ENCODE measurements at regions not wholly inside any gene's neighbourhood (a gene's known extent, or its start where the extent isn't known, plus 50 kb on each side); places are given as distances from the start of the nearest gene placed in this dataset.

DNA sequence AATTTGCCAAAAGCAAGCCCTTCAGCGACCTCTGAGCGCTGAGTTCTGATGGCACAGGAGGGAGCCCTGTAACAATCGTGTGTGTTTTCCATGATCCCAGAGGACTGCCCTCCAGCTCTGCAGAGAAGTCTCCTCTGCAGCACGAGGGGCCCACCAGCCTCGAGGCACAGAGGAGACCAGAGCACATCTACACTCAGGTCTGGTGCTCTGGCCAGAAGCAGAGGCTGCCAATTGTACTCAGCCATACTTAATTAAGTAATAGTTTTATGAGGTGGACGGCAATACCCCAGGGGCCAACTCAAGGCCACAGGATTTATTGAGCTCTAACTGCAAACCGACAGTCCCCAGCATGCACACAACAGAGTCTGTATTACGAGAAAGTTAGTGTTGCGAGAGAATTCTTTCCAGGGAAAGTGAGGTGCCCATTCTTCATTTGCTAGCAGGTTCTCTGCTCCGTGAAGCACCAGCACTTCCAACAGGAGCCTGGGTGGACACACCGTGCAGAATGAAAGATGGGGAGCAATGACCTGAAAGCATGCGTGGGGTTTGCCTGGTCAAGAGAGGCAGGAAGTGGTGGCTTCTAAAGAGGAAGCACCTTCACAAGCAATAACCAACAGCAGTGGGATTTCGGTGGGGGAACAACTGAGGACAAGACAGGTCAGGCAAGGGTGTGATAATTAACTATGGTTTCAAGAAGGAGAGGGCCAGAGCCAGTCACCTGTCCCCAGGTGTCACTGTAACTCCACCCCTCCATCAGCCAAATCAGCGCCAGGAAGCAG is 92.8 kb upstream of the FOXC1 start:
- no peak for DNase-seq

DNA sequence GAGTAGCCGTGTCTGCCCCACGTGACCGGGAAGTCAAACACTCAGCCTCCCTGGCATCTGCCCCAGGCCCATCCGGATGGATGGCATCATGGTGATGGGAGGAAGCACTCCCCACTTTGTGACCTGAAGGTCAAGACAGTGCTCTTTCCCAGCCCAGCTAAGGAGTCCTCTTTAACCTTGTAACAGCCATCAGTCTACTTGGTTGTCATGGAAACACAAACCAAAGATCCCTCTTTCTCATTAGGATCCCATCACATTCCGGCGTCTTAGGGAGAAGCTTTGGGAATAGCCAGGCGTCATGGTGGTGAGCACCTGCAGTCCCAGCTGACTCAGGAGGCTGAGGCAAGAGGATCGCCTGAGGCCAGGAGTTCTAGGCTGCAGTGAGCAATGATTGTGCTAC is 90.9 kb upstream of the FOXC1 start:
- no peak for DNase-seq

DNA sequence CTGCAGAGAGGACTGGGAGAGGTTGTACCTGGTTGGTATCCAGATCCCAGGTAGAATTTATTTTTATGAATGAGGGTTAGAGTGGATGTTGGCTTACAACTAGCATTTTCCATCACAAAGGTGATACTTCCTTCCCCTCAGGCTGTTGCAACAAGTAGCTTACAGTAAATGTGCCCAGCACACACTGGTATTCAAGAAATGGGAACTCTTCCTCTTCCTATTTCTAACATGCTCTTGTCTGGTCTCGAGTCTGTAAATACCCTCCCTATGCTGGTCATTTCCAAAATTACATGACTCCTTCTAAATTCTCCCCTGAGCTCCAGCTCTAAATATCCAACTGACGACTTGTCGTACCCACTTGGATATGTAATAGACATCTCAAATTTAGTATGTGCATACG is 90.1 kb upstream of the FOXC1 start:
- DNase-seq, result no peak

DNA sequence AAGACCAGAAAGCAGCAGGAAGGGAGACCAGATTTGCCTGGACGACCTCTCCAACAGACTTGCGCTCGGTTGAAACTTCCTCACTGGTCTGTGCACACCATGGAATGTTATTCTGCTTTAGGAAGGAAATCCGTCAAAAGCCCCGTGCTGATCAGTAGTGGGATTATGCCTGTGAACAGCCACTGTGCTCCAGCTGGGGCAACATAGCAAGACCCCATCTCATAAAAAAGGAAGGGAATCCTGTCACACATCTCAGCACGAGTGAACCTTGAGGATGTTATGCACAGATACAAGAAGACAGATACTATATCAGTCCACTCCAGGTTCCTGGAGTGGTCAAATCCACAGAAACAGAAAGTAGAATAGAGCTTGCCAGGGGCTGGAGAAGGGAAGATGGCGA is 86.9 kb upstream of the FOXC1 start:
- no peak for DNase-seq

DNA sequence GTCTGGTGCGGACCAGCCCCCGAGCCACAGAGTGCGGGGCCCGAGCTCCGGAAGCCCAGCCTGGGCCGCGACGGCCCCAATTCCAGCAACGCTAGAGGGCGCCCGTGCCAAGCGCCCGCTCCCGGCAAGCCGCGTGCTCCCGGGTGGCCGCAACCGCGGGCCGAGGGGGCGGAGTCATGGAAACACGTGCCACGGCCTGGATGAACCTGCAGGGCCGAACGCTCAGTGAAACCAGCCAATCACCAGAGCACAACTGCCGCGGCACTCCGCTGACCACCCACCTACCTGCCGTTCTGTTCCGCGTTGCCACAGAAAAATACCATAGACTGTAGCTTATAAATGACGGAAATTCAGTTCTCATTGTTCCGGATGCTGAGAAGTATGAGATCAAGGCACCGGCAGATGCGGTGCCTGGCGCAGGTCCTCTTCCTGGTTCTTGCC is 85.7 kb upstream of the FOXC1 start:
- DNase-seq, result no peak

DNA sequence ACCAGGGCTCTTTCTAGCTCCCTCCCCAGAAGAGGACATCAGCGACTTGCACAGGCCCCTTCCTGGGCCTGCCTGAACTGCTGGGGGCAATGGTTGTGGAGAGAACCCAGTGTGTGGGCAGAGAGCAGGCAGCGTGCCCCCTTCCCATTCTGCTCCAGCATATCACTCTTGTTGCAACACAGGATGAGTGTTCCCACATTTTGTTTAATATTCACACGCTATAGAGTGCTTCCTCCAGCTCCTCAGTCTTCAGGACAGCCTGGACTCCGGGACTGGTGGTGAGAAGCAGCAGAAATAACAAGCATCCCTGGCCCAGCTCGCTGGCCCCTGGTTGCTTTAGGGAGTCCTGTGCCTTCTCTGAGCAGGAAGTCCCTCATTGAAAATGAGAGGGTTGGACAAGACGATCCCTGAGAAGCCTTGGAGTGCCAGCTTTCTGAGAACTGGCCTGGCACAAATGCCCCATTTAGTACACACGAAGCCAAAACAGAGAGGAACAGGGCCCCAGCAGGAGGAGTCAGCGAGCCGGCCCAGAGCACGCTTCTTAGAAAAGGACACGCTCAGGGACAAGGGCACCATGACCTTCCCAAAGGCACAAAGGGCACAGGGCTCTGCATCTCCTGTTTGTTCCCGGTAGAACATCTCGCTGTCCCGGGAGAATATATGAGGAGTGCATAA is 84.2 kb upstream of the FOXC1 start:
- DNase-seq, result no peak

DNA sequence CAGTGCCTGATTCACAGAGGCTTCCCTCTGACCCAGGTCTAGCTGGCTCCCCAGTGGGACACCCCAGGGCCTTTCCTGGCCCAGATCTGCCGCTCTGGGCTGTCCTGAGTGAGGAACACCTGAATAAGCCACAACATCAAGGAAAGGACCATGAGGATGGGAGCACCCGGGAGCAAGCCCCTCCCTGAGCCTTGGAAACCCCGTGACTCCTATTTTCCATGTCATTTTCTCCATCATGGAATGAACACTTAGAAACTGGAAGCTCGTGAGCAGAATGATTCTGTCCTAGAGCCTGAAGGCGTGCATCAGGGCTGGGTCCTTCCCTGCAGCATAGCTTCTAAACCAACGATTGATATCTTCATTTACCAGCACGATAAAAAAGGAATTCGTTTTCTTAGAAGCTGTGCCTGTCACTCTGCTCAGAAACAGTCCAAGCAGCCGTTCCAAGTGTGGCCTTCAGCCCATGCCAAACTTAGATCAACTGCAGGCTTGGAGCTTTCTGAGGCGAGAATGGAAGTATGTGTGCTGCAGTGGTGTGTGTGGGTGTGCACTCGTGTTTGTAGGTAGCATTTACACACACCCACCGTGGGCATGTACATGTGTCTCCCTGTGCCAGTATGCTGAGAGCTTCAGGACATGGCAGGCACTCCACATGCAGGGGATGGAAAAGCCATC is 83.2 kb upstream of the FOXC1 start:
- DNase-seq, result no peak

DNA sequence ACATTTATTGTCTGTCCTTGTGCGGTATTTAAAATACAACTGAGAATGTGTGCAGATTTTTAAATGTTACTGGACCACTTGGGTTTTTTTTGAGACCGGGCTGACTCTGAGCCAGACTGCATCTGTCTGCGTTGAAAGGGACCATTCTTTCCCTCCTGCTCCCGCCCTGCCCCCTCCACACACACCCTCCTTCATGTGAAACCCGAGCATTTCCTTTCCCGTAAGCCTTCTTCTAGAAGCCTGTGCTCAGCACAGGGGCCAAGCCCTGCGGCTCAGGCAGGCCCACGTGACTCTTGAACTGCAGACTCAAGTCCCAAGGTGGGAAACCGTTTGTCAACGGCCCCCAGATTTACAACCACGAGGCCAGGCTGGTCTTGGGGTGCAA is 82.7 kb upstream of the FOXC1 start:
- DNase-seq, result no peak

DNA sequence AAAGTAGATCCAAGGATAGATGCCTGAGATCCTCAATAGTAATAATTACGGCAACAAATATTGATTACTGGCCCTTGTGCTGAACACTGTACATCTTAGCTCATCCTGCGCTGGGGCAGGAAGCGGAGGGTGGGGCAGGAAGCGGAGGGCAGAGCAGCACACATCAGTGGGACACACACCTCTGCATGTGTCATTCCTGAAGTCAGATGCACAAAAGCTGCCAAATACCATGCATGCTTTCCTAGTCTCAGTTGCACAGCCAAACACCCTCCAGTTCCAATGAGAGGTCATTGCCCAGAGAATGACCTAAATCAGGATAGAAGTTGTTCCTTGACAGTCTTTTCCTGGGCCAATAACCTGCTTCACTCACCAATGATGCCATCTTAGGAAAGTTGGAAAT is 74.4 kb upstream of the FOXC1 start:
- DNase-seq, result no peak

DNA sequence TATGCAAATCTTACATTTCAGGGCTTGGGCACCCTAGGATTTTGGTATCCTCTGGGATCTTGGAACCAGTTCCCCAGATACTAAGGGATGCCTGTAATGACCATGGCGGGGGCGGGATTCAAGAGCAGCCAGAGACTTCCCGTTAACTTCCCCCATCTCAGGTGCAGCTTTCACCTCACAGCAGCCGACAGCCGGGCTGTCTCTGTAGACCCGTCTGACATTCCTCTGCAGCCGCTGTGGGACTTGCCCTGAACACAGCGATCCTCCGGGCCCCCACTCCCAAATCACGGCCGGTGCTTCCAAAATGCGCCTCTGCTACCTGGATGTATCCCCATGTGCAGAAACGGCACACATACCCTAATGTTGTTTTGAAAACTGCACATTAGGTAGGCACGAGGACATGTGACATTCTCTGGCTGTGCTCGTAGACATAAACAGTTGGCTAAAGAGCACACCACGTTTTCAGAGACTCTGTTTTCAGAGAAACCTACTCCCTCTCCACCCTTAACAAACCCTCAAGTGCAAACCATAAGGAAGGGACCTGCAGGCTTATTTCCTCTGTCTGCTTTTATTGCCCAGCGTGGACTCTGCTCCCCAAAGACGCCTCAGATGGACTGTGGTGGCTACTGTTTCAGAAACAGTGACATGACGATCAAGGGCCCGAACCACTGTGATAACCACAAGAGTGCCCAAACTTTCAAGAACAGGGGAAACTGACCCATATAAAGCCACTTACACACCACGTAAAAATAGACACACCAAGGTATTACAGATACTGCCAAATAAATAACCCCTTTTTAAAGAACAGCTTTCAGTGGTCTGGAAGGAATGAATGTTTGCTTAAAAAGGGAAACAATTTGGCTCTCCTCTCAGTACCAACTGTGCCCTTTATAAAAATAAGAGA is 72.9 kb upstream of the FOXC1 start:
- DNase-seq, result no peak

DNA sequence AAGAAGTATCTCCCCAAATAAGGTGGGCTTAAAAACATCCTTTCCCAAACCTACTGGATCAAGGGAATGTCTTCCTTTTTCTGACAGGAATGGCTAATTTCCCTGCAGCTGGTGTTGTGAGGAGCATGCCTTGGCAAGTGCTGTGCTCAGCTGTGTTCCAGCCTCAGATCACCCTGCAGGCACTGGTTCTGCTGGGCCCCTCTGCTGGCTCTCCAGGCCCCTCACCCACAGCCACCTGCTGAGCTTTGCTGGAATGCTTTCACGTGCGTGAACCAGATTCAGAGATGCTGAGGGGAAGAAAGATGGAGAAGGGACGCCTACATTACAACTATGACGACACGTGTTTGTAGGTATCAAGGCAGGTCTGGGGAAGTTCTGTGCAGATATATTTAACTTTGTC is 71.3 kb upstream of the FOXC1 start:
- no peak for DNase-seq

DNA sequence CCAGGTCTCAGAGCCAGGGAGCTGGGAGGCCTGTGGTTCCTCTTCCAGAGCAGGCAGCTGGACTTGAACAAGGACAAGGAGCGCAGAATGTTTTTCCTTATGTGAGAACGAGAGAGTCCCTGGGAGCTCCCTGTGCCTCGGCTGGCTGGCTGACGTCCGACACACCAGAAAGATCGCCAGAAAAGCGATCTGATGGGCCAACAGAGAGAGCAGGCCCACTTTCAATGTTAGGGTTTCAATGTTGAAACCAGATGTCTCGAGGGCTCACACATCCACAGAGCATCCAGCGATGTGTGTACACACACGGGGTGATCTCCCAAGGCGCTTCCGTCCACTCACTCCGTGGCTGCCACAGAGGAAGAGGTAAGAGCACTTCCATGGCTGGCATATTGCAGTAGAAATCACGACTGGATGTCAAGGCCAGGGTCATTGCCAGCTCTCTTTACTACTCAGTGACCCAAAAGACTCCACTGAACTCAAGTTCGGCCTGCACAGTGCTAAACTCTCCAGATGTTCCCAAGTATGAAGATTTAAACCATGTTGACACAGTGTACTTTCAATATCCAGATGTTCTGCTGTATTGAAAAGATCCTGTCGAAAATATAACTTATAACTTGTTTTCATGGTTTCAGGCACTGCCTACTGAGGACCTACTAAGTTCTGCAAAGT is 70.8 kb upstream of the FOXC1 start:
- DNase-seq, result no peak

DNA sequence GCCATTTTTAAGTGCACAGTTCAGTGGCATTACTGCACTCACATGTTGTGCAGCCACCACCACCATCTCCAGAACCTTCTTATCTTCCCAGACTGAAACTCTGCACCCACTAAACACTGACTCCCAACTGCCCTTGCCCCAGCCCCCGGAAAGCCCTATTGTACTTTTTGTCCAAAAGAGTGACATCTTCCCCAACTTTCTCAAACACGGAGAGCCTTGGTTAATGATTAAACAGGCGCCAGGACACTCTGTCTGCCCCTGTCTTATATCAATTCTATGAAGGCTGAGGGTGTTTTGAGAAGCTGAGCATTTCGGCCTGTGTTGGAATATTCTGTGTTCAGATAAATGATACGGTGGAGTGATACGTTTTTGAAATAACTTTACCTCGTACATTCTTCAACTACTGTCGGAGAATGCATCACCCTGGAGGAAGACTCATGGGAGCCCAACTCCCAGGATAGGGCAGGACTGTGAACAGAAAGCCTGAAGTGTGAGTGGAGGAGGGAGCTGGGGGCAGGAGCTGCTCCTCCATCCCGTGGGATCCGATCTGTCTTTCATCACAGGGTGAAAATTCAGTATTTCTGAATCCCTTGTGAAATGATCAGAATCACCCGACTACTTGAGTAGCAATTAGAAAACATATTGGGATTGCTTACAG is 68.7 kb upstream of the FOXC1 start:
- DNase-seq, result no peak

DNA sequence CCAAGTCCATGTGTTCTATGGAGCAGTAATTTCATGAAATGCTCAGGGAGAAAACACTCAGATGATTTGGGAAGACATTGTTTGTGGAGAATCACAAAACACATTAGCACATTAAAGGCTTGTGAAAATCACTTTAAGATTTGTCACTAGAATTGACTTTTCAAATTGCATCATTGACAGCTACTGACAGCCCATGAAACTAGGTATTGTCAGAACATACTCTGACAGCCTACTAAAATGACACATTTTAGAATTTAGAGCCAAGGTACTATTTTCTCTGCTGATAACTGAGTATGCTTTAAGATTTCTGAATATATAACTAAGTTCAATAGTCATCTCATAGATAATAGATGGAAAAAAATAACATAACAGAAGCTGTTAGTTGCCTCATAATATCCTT is 67.4 kb upstream of the FOXC1 start:
- no peak for DNase-seq

DNA sequence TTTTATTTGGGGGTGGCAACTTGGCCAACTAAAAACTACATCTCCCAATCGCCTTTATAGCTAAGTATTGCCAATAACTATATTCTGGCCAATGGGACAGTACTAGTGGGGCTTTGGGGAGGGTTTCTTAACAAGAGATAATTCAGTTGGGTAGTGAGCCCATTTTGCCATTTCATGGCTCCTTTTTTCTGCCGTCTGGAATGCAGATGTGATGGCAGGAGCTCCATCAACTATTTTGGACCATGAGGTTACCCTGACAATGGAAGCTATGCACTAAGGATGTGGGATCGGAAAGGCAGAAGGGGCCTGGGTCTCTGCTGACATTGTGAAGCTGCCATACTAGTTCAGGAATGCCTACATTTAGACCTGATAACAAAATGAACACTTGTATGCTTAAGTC is 67.0 kb upstream of the FOXC1 start:
- no peak for DNase-seq

DNA sequence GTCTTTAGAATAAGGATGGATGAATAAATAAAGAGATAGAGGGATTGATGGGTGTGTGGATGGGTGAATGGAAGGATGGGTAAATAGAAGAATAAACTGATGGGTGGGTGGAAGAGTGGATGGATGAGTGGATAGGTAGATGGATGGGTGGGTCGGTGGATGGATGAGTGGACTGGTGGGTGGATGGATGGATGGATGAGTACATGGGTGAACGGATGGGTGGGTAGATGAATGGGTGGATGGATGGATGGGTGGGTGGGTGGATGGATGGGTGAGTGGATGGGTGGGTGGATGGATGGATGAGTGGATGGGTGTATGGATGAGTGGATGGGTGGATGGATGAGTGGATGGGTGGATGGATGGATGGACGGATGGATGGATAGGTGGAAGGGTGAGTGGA is 65.7 kb upstream of the FOXC1 start:
- DNase-seq, result no peak

DNA sequence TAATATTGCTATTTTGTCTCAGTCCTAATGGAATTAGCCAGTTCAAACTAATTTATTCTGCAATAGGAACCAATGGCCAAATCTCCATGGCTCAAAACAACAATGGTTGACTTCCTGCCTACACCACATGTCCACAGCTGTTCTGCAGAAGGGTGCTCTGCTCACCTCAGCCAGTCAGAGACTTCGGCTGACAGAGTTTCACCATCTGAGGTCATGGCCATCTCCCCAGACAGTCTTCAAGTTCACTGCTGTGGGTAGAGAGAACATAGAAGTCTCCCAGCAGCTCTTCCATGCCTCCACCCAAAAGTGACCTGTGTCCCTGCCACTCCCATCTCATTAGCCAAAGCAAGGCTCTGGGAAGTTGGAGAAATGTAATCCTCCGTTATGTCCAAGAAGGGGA is 65.1 kb upstream of the FOXC1 start:
- DNase-seq, result no peak

DNA sequence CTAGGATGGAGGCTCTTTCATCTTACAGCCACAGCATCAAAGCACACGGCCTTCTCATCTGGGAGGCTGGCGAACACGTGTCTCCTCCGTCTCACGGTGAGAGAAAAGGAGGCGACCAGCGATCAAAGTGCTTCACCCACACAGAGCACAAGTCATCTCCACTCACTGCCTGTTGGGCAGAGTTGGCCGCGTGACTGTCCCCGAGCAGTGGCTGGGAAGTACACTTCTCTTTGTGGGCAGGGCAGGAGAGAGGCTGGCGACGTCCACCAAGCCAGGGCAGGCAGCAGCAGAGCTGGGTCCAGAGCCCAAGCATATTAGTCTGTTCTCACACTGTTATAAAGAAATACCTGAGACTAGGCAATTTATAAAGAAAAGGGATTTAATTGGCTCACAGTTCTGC is 64.1 kb upstream of the FOXC1 start:
- no peak for DNase-seq

DNA sequence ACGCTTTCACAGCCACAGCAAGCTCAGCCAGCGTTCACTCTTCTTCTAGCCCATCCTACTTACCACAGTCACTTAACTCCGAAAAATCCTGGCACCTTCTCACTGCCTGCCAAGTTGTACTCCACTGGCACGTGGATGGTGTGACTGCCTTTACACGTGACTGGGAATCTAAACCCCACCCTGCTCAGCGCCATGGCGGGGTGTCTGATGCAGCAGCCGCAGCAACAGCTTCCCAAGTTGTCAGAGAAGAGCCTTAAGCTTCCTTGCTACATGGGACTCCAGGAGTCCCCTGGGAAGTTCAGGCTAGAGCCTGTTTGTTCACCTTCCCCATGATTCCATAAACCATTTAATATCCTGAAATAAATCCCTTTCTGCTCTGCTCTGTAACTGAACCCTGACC is 61.9 kb upstream of the FOXC1 start:
- no peak for DNase-seq

DNA sequence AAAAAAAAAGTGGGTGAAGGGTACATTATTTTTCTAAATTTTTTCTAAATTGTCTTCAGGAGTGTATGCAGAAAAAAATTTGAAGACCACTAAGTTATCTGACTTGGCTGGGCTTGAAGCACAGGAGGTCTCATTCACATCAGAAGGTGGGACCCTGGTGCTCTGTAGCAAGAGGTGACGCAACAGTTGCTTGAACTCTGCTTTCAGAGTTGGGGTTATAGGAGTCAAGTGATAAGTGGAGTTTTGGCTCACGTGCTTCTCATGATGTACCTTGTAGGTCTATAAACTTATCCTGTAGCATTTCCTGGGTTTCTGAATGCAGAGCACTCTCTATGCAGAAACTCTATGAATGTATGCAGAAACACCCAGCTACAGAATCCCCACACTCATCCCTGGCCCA is 58.5 kb upstream of the FOXC1 start:
- DNase-seq, result no peak

DNA sequence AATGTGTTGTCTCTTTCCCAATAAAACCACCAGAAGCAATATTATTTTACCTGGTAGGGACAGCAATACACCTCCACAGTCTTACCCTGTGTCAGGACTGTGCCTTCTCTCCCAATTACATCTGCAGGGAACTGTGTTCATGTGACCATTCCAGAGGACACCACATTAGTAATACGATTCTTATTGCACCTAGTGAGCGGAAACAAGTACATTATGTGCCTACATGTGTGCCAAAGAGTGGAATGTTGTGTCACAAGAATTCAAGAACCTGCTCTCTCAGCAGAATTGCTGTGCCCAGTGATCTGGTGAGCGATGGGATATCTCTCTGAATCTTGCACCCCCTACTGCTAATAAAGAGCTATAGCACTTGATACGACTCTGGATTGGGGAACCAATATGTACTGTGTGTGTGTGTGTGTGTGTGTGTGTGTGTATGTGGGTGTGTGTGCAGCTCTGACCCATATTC is 57.4 kb upstream of the FOXC1 start:
- no peak for DNase-seq

DNA sequence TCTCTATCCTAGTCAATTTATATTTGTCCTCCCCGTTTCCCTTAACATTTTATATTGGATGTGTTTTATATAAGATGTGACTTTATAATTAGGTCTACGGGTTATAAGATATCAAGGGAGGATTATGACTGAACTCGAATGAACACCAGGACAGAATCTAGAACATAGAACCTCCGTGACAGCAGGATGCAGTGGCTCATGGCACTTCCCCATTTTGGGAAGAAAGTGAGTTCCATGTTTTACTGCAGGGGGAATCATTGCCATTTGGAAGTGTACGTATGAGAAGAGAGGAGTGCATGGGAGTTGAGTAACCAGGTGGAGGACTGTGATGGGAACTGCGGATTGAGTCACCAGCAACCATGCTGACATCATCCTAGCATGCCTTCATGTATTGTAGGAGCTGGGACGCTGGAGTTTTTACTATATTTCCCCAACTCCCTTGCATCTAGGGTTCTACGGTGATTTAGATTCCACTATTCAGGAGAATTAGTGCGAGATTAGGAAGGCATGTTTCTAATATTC is 56.1 kb upstream of the FOXC1 start:
- DNase-seq, result no peak
